Large intestine (tissue), 3 donors: ENCODE measurements at regions not wholly inside any gene's neighbourhood (a gene's known extent, or its start where the extent isn't known, plus 50 kb on each side); places are given as distances from the start of the nearest gene placed in this dataset.
A peak's percentile ranks its signal among the peaks of the same experiment; 100 is the strongest.

ENCODE experiments used
- DNase-seq, 2 donors: peaks; one replicate each; pipeline versions ENCODE4 v3.0.0 to v3.0.0-alpha.2; 2013
- H3K27ac ChIP-seq: one replicate; pipeline ENCODE4 v1.5.1; 2013; ENCODE audit warnings: low read length
- H3K27me3 ChIP-seq: 2 replicates; pipeline ENCODE4 v1.6.1; 2013; ENCODE audit warnings: low read length; ENCODE audit not compliant: control insufficient read depth, insufficient read depth
- H3K36me3 ChIP-seq: 2 replicates; pipeline ENCODE4 v1.6.1; 2013; ENCODE audit warnings: low read length; ENCODE audit not compliant: control insufficient read depth, insufficient read depth
- H3K4me1 ChIP-seq: one replicate; pipeline ENCODE4 v1.6.1; 2013; ENCODE audit warnings: low read length; ENCODE audit not compliant: control insufficient read depth, insufficient read depth
- H3K4me3 ChIP-seq: one replicate; pipeline ENCODE4 v1.5.1; 2013; ENCODE audit warnings: low read length
- H3K9me3 ChIP-seq: one replicate; pipeline ENCODE4 v1.6.1; 2013; ENCODE audit warnings: mild to moderate bottlenecking, low read depth, low read length, moderate library complexity; ENCODE audit not compliant: control insufficient read depth
- WGBS: methylation state at CpG from one replicate; pipeline ENCODE4 v1.1.5; 2013; ENCODE audit warnings: low lambda C conversion rate; ENCODE audit not compliant: insufficient coverage; 5-methylcytosine and 5-hydroxymethylcytosine counted together

DNA sequence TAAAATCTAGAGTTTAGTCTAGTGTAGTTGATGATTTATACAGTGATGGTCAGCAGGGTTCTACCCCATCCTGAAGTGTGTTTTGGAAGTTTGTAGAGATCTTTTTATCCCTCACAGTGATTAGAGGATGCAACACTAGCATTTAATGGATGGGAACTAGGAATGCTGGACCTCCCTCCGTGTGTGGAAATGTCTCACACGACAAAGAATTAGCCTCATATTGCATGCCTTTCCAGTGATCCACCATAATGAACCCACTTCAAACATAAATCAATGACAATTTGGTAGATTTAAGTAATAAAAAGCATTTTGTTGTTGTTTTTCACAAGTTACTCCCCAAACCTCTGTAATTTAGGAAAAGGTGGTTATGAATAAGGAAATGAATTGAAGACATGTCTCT is 82.5 kb upstream of the LMNB1 start:
- no peaks in the 10 kb centered on the region for H3K27me3 ChIP-seq
- DNase-seq = no peak
- H3K4me3 ChIP-seq = no peak overlapping the region
- no peaks in the 10 kb centered on the region for H3K4me1 ChIP-seq
- WGBS = no CpG with 5 or more reads among the region's 2 CpGs
- H3K9me3 ChIP-seq = no peaks in the 10 kb centered on the region
- no peaks in the 10 kb centered on the region for H3K36me3 ChIP-seq
- no peak overlapping the region for H3K27ac ChIP-seq

DNA sequence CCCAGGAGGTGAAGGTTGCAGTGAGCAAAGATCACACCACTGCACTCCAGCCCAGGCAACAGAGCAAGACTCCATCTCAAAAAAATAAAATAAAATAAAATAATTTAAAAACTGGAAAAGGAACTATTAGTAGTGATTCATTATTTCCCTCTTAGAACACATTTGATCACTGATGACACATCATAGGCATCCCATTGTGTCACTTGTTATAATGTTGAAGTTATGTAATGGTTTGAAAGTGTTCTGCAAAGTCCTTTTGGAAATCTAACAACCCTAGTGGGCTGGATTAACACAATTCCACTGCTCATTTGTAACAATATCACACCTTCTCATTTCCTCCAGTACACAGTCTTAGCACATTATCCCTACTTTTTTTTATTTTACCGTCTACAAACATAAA is 81.8 kb upstream of the LMNB1 start:
- H3K27ac ChIP-seq = no peak overlapping the region
- H3K36me3 ChIP-seq = no peaks in the 10 kb centered on the region
- no peaks in the 10 kb centered on the region for H3K27me3 ChIP-seq
- H3K4me1 ChIP-seq = no peaks in the 10 kb centered on the region
- no peaks in the 10 kb centered on the region for H3K9me3 ChIP-seq
- no peak overlapping the region for H3K4me3 ChIP-seq
- no peak for DNase-seq
- 90% methylated on average over 1 of the region's 1 CpG for WGBS

DNA sequence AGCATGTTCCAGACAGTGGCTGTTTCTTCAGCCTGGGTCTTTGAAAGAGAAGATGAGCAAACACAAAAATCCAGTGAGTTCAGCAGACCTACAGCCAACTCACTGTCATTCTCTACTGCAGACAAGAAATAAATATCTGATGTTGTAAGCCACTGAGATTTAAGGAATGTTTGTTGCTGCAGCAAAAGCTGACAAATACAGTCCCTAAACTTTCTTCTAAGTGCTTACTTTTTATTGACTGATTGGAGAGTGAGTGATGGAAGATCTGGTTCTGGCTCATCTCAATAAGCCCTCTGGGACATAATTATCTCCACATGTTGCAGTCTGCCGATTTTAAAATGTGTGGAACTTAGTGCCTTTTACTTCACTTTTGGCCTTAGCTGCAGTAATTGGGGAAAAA is 69.9 kb upstream of the LMNB1 start:
- Histone ChIP-seq H3K27ac (no peak overlapping the region), H3K27me3 (no peaks in the 10 kb centered on the region), H3K36me3 (no peaks in the 10 kb centered on the region), H3K4me1 (no peaks in the 10 kb centered on the region), H3K9me3 (no peaks in the 10 kb centered on the region), H3K4me3 (no peak overlapping the region)
- WGBS = no CpG with 5 or more reads among the region's 1 CpG
- no peak for DNase-seq

DNA sequence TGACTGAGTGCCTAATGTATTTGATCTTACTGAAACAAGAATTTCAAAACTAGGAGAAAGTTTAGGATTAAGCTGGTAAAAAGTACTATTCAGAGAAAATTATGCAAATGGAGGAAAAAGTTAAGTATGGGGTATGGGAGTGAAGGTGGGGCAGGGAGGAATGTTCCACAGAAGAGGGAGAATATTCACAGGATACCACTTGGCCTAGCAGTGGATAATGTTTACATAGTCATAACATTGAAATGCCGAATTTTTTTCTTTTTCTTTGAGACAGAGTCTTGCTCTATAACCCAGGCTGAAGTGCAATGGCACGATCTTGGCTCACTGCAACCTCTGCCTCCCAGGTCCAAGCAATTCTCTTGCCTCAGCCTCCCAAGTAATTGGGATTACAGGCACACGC is 61.2 kb upstream of the LMNB1 start:
- WGBS = no CpG with 5 or more reads among the region's 3 CpGs

DNA sequence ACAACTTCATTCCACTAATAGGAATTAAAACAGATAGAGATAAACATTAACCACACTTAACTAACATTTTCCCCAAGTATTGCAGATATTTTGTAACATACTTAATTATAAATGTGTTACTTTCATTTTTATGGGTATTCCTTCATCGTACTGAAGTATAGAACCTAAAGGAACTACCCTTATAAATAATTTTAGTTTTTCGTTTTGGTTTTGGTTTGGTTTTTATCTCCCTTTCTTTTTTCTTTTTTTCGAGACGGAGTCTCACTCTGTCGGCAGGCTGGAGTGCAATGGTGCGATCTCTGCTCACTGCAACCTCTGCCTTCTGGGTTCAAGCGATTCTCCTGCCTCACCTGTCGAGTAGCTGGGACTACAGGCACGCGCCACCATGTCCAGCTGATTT is 60.1 kb upstream of the LMNB1 start:
- no peak overlapping the region for H3K27ac ChIP-seq
- H3K4me1 ChIP-seq = no peaks in the 10 kb centered on the region
- WGBS = 92% methylated on average over 4 of the region's 10 CpGs
- no peak overlapping the region for H3K4me3 ChIP-seq
- DNase-seq = no peak
- H3K9me3 ChIP-seq = no peaks in the 10 kb centered on the region
- no peaks in the 10 kb centered on the region for H3K36me3 ChIP-seq
- H3K27me3 ChIP-seq = no peaks in the 10 kb centered on the region

More for the DNA sequence above, 61.2 kb upstream of the LMNB1 start:
- Histone ChIP-seq H3K36me3 (no peaks in the 10 kb centered on the region), H3K9me3 (no peaks in the 10 kb centered on the region), H3K27ac (no peak overlapping the region), H3K27me3 (no peaks in the 10 kb centered on the region), H3K4me3 (no peak overlapping the region), H3K4me1 (no peaks in the 10 kb centered on the region)
- DNase-seq = no peak

DNA sequence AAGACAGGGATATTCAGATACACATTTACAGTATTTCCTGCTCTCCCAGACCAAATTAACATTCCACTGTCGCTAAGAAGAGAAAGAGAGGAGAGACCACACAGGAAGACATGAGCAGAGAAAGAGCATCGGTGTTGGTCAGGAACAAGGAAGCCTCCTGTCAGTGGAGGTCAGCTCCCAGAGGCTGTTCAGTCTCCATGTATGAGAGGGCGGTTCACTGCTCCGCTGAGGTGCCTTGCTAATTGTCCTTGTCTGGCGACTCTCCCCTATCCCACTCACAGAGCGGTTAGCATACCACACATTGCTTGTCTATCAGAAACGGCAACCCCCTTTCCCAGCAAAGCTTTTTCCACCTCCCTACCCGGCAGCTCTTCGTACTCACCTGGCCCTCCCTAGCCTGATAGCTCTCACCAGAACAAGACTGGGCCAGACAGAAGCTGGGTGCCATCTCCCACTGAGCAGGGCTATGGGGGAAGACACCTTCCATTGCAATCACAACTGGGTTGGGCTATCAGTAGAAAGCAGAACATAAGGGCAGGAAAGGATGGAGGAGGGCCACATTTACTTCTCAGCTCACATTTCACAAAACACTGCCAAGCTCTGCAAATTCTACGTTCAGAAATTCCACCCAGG is 58.6 kb upstream of the LMNB1 start:
- Histone ChIP-seq H3K4me1 (no peaks in the 10 kb centered on the region), H3K27ac (no peak overlapping the region), H3K9me3 (no peaks in the 10 kb centered on the region), H3K4me3 (no peak overlapping the region), H3K27me3 (no peaks in the 10 kb centered on the region), H3K36me3 (no peaks in the 10 kb centered on the region)
- no CpG with 5 or more reads among the region's 10 CpGs for WGBS
- DNase-seq = peak in 1 of 2 donors; percentile 5

DNA sequence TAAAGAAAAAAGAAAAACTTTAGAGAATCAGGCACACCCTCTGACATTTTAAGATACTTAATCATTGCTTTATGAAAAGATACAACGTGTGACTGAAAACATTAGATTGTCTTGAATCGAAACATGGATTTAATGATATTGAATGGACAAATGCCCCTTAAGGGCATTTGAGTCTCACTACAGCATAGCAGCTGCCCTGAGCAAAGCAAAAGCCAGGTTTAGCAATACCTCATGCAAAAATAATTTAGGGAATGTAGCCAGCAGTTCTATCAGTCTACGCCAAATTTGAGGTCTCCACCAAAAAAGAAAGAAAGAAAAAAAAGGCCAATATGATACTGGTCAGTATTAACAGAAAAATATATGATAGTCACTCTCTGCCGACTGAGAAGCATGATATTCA is 56.6 kb upstream of the LMNB1 start:
- WGBS = 95% methylated on average over 3 of the region's 4 CpGs
- Histone ChIP-seq H3K4me1 (no peaks in the 10 kb centered on the region), H3K4me3 (no peak overlapping the region), H3K27me3 (no peaks in the 10 kb centered on the region), H3K36me3 (no peaks in the 10 kb centered on the region), H3K9me3 (no peaks in the 10 kb centered on the region), H3K27ac (no peak overlapping the region)
- no peak for DNase-seq

DNA sequence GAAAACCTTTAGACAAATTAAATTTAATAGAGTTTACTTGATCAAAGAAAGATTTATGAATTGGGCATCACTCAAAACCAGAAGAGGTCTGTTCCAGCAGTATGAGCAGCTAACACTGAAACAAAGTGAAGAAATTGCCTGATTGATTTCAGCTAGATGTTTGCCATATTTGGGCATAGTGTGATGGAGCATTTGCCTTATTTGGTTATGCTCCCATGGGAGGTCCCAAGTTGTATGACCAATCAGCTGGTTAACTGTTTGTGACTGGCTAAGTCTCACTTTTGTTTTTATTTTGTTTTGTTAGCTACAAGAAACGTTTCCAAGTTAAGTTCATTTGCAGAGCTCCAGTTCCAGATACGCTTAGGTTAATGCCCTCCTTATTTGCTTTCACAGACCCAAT is 53.3 kb upstream of the LMNB1 start:
- H3K9me3 ChIP-seq = no peaks in the 10 kb centered on the region
- no peak for DNase-seq
- no peaks in the 10 kb centered on the region for H3K4me1 ChIP-seq
- H3K4me3 ChIP-seq = no peak overlapping the region
- WGBS = no CpG with 5 or more reads among the region's 2 CpGs
- no peak overlapping the region for H3K27ac ChIP-seq
- H3K36me3 ChIP-seq = no peaks in the 10 kb centered on the region
- H3K27me3 ChIP-seq = no peaks in the 10 kb centered on the region
